ENCODE measurements at regions not wholly inside any gene's neighbourhood (a gene's known extent, or its start where the extent isn't known, plus 50 kb on each side); places are given as distances from the start of the nearest gene placed in this dataset.

DNA sequence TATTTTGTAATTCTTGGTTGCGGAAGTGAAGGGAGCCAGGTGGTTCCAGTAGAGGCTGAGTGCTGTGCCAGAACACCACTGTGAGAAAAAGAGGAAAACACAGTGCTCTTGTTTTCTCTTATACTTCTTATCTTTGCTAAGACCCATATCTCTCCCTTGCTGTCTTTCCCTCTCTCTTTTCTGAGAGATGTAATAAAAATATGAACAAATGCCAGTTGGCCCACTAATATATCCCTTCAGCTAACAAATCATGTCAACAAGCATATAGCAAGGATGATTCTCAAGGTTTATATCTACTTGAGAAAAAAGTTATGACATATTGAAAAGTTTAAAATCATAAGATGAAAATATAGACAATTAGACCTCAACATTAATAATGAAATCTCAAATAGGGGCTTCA, 758.3 kb downstream of the HDGFL1 start:
- Histone ChIP-seq H3K9ac (ENCODE audit: low read length in 3 of 3) (no peak overlapping the region), H3K4me1 (ENCODE audit: control insufficient read depth in 2 of 3, insufficient read depth in 2 of 3, low read depth in 1 of 3, low read length in 3 of 3) (no peaks in the 10 kb centered on the region), H3K36me3 (ENCODE audit: control insufficient read depth in 2 of 3, insufficient read depth in 3 of 3, low read length in 3 of 3) (no peaks in the 10 kb centered on the region), H3K4me3 (ENCODE audit: low read length in 3 of 3) (no peak overlapping the region), H3K9me3 (ENCODE audit: control insufficient read depth in 2 of 3, insufficient read depth in 1 of 3, low read length in 3 of 3) (no peaks in the 10 kb centered on the region), H3K27ac (ENCODE audit: low read depth in 2 of 2, low read length in 2 of 2) (no peak overlapping the region), H3K27me3 (ENCODE audit: control insufficient read depth, insufficient read depth, low read length) (no peaks in the 10 kb centered on the region)
- DNase-seq (no peak), FAIRE-seq (no peak)
- TF ChIP-seq, protein P1, sequence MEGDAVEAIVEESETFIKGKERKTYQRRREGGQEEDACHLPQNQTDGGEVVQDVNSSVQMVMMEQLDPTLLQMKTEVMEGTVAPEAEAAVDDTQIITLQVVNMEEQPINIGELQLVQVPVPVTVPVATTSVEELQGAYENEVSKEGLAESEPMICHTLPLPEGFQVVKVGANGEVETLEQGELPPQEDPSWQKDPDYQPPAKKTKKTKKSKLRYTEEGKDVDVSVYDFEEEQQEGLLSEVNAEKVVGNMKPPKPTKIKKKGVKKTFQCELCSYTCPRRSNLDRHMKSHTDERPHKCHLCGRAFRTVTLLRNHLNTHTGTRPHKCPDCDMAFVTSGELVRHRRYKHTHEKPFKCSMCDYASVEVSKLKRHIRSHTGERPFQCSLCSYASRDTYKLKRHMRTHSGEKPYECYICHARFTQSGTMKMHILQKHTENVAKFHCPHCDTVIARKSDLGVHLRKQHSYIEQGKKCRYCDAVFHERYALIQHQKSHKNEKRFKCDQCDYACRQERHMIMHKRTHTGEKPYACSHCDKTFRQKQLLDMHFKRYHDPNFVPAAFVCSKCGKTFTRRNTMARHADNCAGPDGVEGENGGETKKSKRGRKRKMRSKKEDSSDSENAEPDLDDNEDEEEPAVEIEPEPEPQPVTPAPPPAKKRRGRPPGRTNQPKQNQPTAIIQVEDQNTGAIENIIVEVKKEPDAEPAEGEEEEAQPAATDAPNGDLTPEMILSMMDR (IDR thresholded peaks at IDR 0.05; ENCODE audit: borderline replicate concordance, extremely low read depth, insufficient read depth), result no peak
- intact Hi-C loops (cut with DNase I), result no loop called here

- FAIRE-seq (no peak), DNase-seq (no peak)
- intact Hi-C loops (cut with DNase I), result no loop called here
- Histone ChIP-seq H3K27ac (ENCODE audit: low read depth in 2 of 2, low read length in 2 of 2) (no peak overlapping the region), H3K4me1 (ENCODE audit: control insufficient read depth in 2 of 3, insufficient read depth in 2 of 3, low read depth in 1 of 3, low read length in 3 of 3) (no peaks in the 10 kb centered on the region), H3K9ac (ENCODE audit: low read length in 3 of 3) (no peak overlapping the region), H3K27me3 (ENCODE audit: control insufficient read depth, insufficient read depth, low read length) (no peaks in the 10 kb centered on the region), H3K36me3 (ENCODE audit: control insufficient read depth in 2 of 3, insufficient read depth in 3 of 3, low read length in 3 of 3) (no peaks in the 10 kb centered on the region), H3K9me3 (ENCODE audit: control insufficient read depth in 2 of 3, insufficient read depth in 1 of 3, low read length in 3 of 3) (no peaks in the 10 kb centered on the region), H3K4me3 (ENCODE audit: low read length in 3 of 3) (no peak overlapping the region)
- TF ChIP-seq, protein P1 (IDR thresholded peaks at IDR 0.05; ENCODE audit: borderline replicate concordance, extremely low read depth, insufficient read depth), result no peak
Measured at GRCh38 chr6:23329086-23329485, 759.7 kb downstream of the HDGFL1 start.

DNA sequence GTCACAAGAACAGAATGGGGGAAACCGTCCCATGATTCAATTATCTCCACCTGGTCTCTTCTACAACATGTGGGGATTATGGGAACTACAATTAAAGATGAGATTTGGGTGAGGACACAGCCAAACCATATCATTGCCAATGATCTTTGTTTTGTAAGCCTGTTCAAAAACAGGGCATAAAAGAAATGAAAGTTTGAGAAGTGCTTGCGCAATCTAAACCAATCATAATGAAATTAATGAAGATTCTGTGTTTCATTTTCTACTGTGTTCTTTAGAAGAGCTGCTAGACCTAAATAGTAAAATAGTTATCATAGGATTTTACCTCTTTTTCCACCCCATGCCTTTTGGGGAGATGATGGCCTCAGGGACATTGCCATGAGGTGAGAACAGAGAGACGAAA, 761.3 kb downstream of the HDGFL1 start:
- TF ChIP-seq, protein P1 (IDR thresholded peaks at IDR 0.05; ENCODE audit: borderline replicate concordance, extremely low read depth, insufficient read depth), result no peak

GRCh38 chr6:23334360-23334759, 765.0 kb downstream of the HDGFL1 start:
- no peaks in the 10 kb centered on the region for H3K36me3 ChIP-seq (ENCODE audit: control insufficient read depth in 2 of 3, insufficient read depth in 3 of 3, low read length in 3 of 3)
- no peak overlapping the region for H3K9ac ChIP-seq (ENCODE audit: low read length in 3 of 3)
- no peak overlapping the region for H3K27ac ChIP-seq (ENCODE audit: low read depth in 2 of 2, low read length in 2 of 2)
- intact Hi-C loops (cut with DNase I), result no loop called here
- H3K4me1 ChIP-seq (ENCODE audit: control insufficient read depth in 2 of 3, insufficient read depth in 2 of 3, low read depth in 1 of 3, low read length in 3 of 3), result no peaks in the 10 kb centered on the region
- H3K9me3 ChIP-seq (ENCODE audit: control insufficient read depth in 2 of 3, insufficient read depth in 1 of 3, low read length in 3 of 3), result no peaks in the 10 kb centered on the region
- DNase-seq (no peak), FAIRE-seq (no peak)
- H3K27me3 ChIP-seq (ENCODE audit: control insufficient read depth, insufficient read depth, low read length), result no peaks in the 10 kb centered on the region
- no peak overlapping the region for H3K4me3 ChIP-seq (ENCODE audit: low read length in 3 of 3)
- TF ChIP-seq, protein P1 (IDR thresholded peaks at IDR 0.05; ENCODE audit: borderline replicate concordance, extremely low read depth, insufficient read depth), result no peak

More for the DNA sequence above, 761.3 kb downstream of the HDGFL1 start:
- FAIRE-seq, result no peak
- Histone ChIP-seq H3K4me3 (ENCODE audit: low read length in 3 of 3) (no peak overlapping the region), H3K27ac (ENCODE audit: low read depth in 2 of 2, low read length in 2 of 2) (no peak overlapping the region), H3K36me3 (ENCODE audit: control insufficient read depth in 2 of 3, insufficient read depth in 3 of 3, low read length in 3 of 3) (no peaks in the 10 kb centered on the region), H3K9me3 (ENCODE audit: control insufficient read depth in 2 of 3, insufficient read depth in 1 of 3, low read length in 3 of 3) (no peaks in the 10 kb centered on the region), H3K9ac (ENCODE audit: low read length in 3 of 3) (no peak overlapping the region), H3K27me3 (ENCODE audit: control insufficient read depth, insufficient read depth, low read length) (no peaks in the 10 kb centered on the region), H3K4me1 (ENCODE audit: control insufficient read depth in 2 of 3, insufficient read depth in 2 of 3, low read depth in 1 of 3, low read length in 3 of 3) (no peaks in the 10 kb centered on the region)
- intact Hi-C loops (cut with DNase I), result no loop called here
- DNase-seq, result no peak
